H1 (cell line): ENCODE measurements at regions not wholly inside any gene's neighbourhood (a gene's known extent, or its start where the extent isn't known, plus 50 kb on each side); places are given as distances from the start of the nearest gene placed in this dataset.
"Not testable (repeated sequence)": the region's sequence is repeated elsewhere in the genome, so short reads cannot be mapped to it uniquely, and the experiment has no call there.

Experiments used
- CTCF ChIP-seq, 3 experiments: IDR thresholded peaks; 1 replicate in 2 of 3; 2 replicates in 1 of 3; pipeline versions ENCODE4 v1.5.1 to v1.6.1; 2011; ENCODE audit warnings: low read length in 3 of 3, mild to moderate bottlenecking in 3 of 3, inconsistent platforms in 2 of 3, low read depth in 1 of 3, moderate library complexity in 1 of 3; ENCODE audit not compliant: insufficient read depth in 1 of 3; ENCODE audit errors: control extremely low read depth in 1 of 3
- EP300 ChIP-seq, 2 experiments: IDR thresholded peaks; 1 replicate in 1 of 2; 2 replicates in 1 of 2; pipeline ENCODE4 v1.6.1; 2011 to 2012; ENCODE audit warnings: low read depth in 2 of 2, low read length in 2 of 2, mild to moderate bottlenecking in 2 of 2, borderline replicate concordance in 1 of 2, inconsistent platforms in 1 of 2, moderate library complexity in 1 of 2
- EZH2 ChIP-seq: fragments of 200-600 bp; sonication (generic); IDR thresholded peaks from 2 replicates; pipeline ENCODE4 v1.7.1; 2012; ENCODE audit warnings: low read depth, mild to moderate bottlenecking, moderate library complexity, low read length, inconsistent platforms; ENCODE audit not compliant: severe bottlenecking
- GTF2F1 ChIP-seq: IDR thresholded peaks from 2 replicates; pipeline ENCODE4 v1.6.1; 2012; ENCODE audit warnings: low read depth, low read length, improper control_type of control experiment, borderline replicate concordance
- HDAC2 ChIP-seq, 2 experiments: fragments of 300-600 bp in 1 of 2; sonication (generic) in 1 of 2; IDR thresholded peaks; 2 replicates each; pipeline ENCODE4 v1.6.1; 2011 to 2012; ENCODE audit warnings: low read depth in 2 of 2, low read length in 2 of 2, mild to moderate bottlenecking in 2 of 2, moderate library complexity in 2 of 2, borderline replicate concordance in 1 of 2, inconsistent platforms in 1 of 2
- MAFK ChIP-seq: IDR thresholded peaks from 2 replicates; pipeline ENCODE4 v1.6.1; 2012; ENCODE audit warnings: low read depth, mild to moderate bottlenecking, improper control_type of control experiment, low read length
- POLR2A ChIP-seq, 2 experiments: IDR thresholded peaks; 1 replicate in 1 of 2; 2 replicates in 1 of 2; pipeline ENCODE4 v1.6.1; 2011; ENCODE audit warnings: low read depth in 2 of 2, low read length in 2 of 2, mild to moderate bottlenecking in 2 of 2; ENCODE audit errors: control extremely low read depth in 1 of 2
- POU5F1 ChIP-seq: IDR thresholded peaks from 2 replicates; pipeline ENCODE4 v1.6.1; 2011; ENCODE audit warnings: low read depth, mild to moderate bottlenecking, low read length, moderate library complexity
- RAD21 ChIP-seq, 2 experiments: IDR thresholded peaks in 1 of 2; conservative IDR thresholded peaks in 1 of 2; 2 replicates each; pipeline ENCODE4 v1.6.1; 2011; ENCODE audit warnings: low read depth in 2 of 2, low read length in 2 of 2, improper control_type of control experiment in 1 of 2, inconsistent platforms in 1 of 2, mild to moderate bottlenecking in 1 of 2, moderate library complexity in 1 of 2
- SP2 ChIP-seq: IDR thresholded peaks from 2 replicates; pipeline ENCODE4 v1.6.1; 2012; ENCODE audit warnings: mild to moderate bottlenecking, low read length, inconsistent platforms
- TAF1 ChIP-seq: IDR thresholded peaks from 2 replicates; pipeline ENCODE4 v1.6.1; 2011; ENCODE audit warnings: mild to moderate bottlenecking, low read depth, low read length
- TCF12 ChIP-seq: IDR thresholded peaks from 2 replicates; pipeline ENCODE4 v1.6.1; 2011; ENCODE audit warnings: low read depth, mild to moderate bottlenecking, low read length

DNA sequence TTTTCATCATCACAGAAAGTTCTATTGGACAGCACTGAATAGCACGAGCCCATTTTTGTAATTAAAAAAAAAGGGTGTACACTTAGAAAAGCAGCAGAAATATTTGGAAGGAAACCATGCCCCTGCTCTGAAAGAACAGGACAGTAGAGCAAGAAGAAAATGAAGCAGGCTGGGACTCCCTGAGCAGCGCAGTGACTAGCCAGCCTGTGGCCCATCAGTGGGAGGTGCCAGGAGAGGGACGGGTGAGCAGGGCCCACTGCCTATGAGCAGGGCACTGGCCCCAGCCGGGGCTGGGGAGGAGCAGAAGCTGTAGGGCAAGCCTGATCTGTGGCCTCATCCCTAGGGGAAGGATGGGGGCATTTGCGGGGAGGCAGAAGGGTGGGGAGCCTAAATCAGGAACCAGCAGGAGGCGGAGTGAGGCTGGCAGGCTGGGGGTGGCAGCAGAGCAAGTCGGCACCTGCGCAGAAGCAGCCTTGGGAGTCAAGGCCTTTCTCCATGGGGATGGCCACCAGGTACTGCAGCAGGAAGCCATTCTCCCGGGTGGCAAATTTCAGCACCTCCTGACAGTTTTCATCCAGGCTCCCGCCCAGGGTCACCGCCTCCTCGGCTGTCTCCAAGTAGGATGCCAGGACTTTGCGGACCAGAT, 119.6 kb downstream of the LRRC37A3 start:
- not testable (repeated sequence) for TF ChIP-seq TCF12; EP300 (IDR thresholded peaks at IDR 0.05; ENCODE audit: borderline replicate concordance in 1 of 2, low read depth in 2 of 2, low read length in 2 of 2); POLR2A (IDR thresholded peaks at IDR 0.05; ENCODE audit: control extremely low read depth in 1 of 2, low read depth in 2 of 2, low read length in 2 of 2); TAF1; HDAC2 (IDR thresholded peaks at IDR 0.05; ENCODE audit: borderline replicate concordance in 1 of 2, low read depth in 2 of 2, low read length in 2 of 2); RAD21 (IDR thresholded peaks at IDR 0.05 in 1 of 2, conservative IDR thresholded peaks at IDR 0.05 in 1 of 2; ENCODE audit: low read depth in 2 of 2, low read length in 2 of 2); GTF2F1; CTCF (IDR thresholded peaks at IDR 0.05; ENCODE audit: control extremely low read depth in 1 of 3, insufficient read depth in 1 of 3, low read depth in 1 of 3, low read length in 3 of 3); MAFK; EZH2; POU5F1; SP2
